Neural crest cell (in vitro differentiated cells): ENCODE measurements at regions not wholly inside any gene's neighbourhood (a gene's known extent, or its start where the extent isn't known, plus 50 kb on each side); places are given as distances from the start of the nearest gene placed in this dataset.

Experiments
- DNase-seq: peaks from one replicate; pipeline ENCODE4 v3.0.0; 2021; ENCODE audit warnings: low read depth, mixed read lengths, low spot score
- H3K27ac Mint-ChIP-seq: one replicate; pipeline ENCODE4 v1.8.0; 2021; ENCODE audit warnings: mild to moderate bottlenecking, mixed read lengths; ENCODE audit not compliant: unreplicated experiment
- H3K27me3 Mint-ChIP-seq: 2 replicates; pipeline ENCODE4 v1.8.0; 2021; ENCODE audit warnings: low read depth, mild to moderate bottlenecking, mixed read lengths
- H3K36me3 Mint-ChIP-seq: 2 replicates; pipeline ENCODE4 v1.8.0; 2021; ENCODE audit warnings: low read depth, mild to moderate bottlenecking, mixed read lengths
- H3K4me1 Mint-ChIP-seq: 2 replicates; pipeline ENCODE4 v1.8.0; 2021; ENCODE audit warnings: mixed read lengths
- H3K4me3 Mint-ChIP-seq: one replicate; pipeline ENCODE4 v1.8.0; 2021; ENCODE audit warnings: mild to moderate bottlenecking, mixed read lengths
- H3K9me3 Mint-ChIP-seq: 2 replicates; pipeline ENCODE4 v1.8.0; 2021; ENCODE audit warnings: mixed read lengths
- CTCF ChIP-seq: fragments of 200-600 bp; sonication (generic); conservative IDR thresholded peaks from 2 replicates; pipeline ENCODE4 v1.5.0; 2021; ENCODE audit warnings: antibody characterized with exemption, mild to moderate bottlenecking

GRCh38 chr12:20314328-20314727, 54.0 kb upstream of the PDE3A start:
- H3K27me3 Mint-ChIP-seq, result no peaks in the 10 kb centered on the region
- H3K4me3 Mint-ChIP-seq, result no peak overlapping the region
- TF ChIP-seq CTCF, result no peak
- no peak overlapping the region for H3K27ac Mint-ChIP-seq
- H3K9me3 Mint-ChIP-seq, result peaks cover 3% of the 10 kb centered on the region
- peaks cover 11% of the 10 kb centered on the region for H3K4me1 Mint-ChIP-seq
- DNase-seq, result no peak
- no peaks in the 10 kb centered on the region for H3K36me3 Mint-ChIP-seq

GRCh38 chr12:20317554-20317953, 50.8 kb upstream of the PDE3A start:
- no peak for DNase-seq
- H3K4me3 Mint-ChIP-seq, result no peak overlapping the region
- no peaks in the 10 kb centered on the region for H3K27me3 Mint-ChIP-seq
- no peaks in the 10 kb centered on the region for H3K36me3 Mint-ChIP-seq
- TF ChIP-seq CTCF, result no peak
- no peak overlapping the region for H3K27ac Mint-ChIP-seq
- peaks cover 14% of the 10 kb centered on the region for H3K4me1 Mint-ChIP-seq
- peaks cover 3% of the 10 kb centered on the region for H3K9me3 Mint-ChIP-seq
